DND-41 (cell line): ENCODE measurements at regions not wholly inside any gene's neighbourhood (a gene's known extent, or its start where the extent isn't known, plus 50 kb on each side); places are given as distances from the start of the nearest gene placed in this dataset.

Experiments used
- ATAC-seq: fragments of 200-7000 bp; cut with Tn5 transposase; 3 replicates; pipeline ENCODE4 v1.9.1; 2021; ENCODE audit warnings: low read depth; ENCODE audit not compliant: insufficient read depth
- DNase-seq: peaks from one replicate; pipeline ENCODE4 v3.0.0-alpha.2; 2020
- H2AFZ ChIP-seq: 2 replicates; pipeline ENCODE4 v1.6.0; 2012; ENCODE audit warnings: low read depth, low read length
- H3K27ac ChIP-seq: 2 replicates; pipeline ENCODE4 v1.5.1; 2012; ENCODE audit warnings: low read length, inconsistent platforms
- H3K27me3 ChIP-seq: fragments of 200-600 bp; sonication (generic); 2 replicates; pipeline ENCODE4 v1.6.0; 2012; ENCODE audit warnings: low read length, mild to moderate bottlenecking, inconsistent platforms; ENCODE audit not compliant: insufficient read depth, poor library complexity
- H3K36me3 ChIP-seq: 2 replicates; pipeline ENCODE4 v1.5.1; 2012; ENCODE audit warnings: low read length, inconsistent platforms; ENCODE audit not compliant: insufficient read depth
- H3K4me1 ChIP-seq: 2 replicates; pipeline ENCODE4 v1.5.1; 2012; ENCODE audit warnings: mild to moderate bottlenecking, low read length; ENCODE audit not compliant: insufficient read depth
- H3K4me2 ChIP-seq: 2 replicates; pipeline ENCODE4 v1.6.0; 2012; ENCODE audit warnings: mild to moderate bottlenecking, moderate library complexity, low read length, inconsistent platforms; ENCODE audit not compliant: insufficient read depth
- H3K4me3 ChIP-seq, 2 experiments: fragments of 200-600 bp in 1 of 2; shearing (Covaris generic) in 1 of 2; 2 replicates each; pipeline ENCODE4 v1.5.1; 2012 to 2016; ENCODE audit warnings: inconsistent platforms in 2 of 2, low read length in 2 of 2, mild to moderate bottlenecking in 2 of 2, low read depth in 1 of 2, moderate library complexity in 1 of 2
- H3K79me2 ChIP-seq: 2 replicates; pipeline ENCODE4 v1.6.0; 2012; ENCODE audit warnings: low read length, inconsistent platforms; ENCODE audit not compliant: insufficient read depth
- H3K9ac ChIP-seq: 2 replicates; pipeline ENCODE4 v1.6.0; 2012; ENCODE audit warnings: low read depth, mild to moderate bottlenecking, inconsistent platforms, low read length, moderate library complexity
- H3K9me3 ChIP-seq: 2 replicates; pipeline ENCODE4 v1.5.1; 2012; ENCODE audit warnings: low read length, moderate library complexity, mild to moderate bottlenecking, inconsistent platforms; ENCODE audit not compliant: insufficient read depth, severe bottlenecking
- H4K20me1 ChIP-seq: 2 replicates; pipeline ENCODE4 v1.6.0; 2012; ENCODE audit warnings: low read length; ENCODE audit not compliant: insufficient read depth
- CTCF ChIP-seq: IDR thresholded peaks from 2 replicates; pipeline ENCODE4 v1.5.1; 2012; ENCODE audit warnings: borderline replicate concordance, low read length, moderate library complexity, mild to moderate bottlenecking; ENCODE audit not compliant: poor library complexity, severe bottlenecking; ENCODE audit errors: extremely low read depth
- EZH2 ChIP-seq: IDR thresholded peaks from 3 replicates; pipeline ENCODE4 v1.6.1; 2012; ENCODE audit warnings: borderline replicate concordance, low read depth, mild to moderate bottlenecking, moderate library complexity, low read length, inconsistent platforms; ENCODE audit not compliant: severe bottlenecking

DNA sequence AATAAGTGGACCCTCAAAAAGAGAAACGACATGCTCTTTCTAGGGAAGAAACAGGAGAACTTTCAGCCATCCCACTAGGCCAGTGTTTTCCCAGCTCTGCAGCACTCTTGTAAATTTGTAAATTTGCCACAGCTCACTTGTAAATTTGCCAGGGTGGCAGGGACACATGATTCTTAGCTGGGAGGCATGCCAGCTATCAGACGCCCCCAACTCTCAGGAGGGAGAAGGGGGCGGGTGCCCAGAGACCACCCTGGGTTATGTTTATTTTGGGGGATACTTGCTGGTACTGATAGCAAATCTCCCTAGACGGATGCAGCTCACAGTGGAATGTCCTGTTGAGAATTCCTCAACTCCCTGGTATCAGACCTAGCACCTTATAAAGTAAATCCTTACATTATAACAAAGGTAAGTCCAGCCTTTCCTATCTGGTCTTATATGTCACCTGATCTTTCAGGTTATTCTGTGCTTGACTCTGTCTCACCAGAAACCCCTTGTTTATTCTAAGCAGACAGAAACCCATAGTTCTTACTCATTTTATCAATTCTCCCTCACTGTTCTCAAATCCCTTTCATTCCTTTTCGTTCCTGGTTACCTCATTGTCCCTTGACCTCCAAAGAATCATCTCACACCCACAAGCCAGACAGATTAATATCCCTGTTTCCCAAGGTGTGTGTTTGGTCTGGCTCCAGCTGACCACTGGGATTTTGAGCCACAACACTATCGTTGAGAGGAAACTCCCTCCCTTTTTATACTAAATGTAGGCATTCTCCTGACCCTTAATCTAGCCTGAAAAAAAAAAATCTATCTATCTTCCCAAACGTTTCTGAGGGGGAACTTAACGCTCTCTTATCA is 69.3 kb upstream of the HMGA2 start:
- no peaks in the 10 kb centered on the region for H3K9me3 ChIP-seq
- DNase-seq (no peak), ATAC-seq (no peak)
- no peak overlapping the region for H2AFZ ChIP-seq
- peaks cover 6% of the 10 kb centered on the region for H3K27me3 ChIP-seq
- TF ChIP-seq EZH2 = no peak
- no peak for TF ChIP-seq CTCF
- H4K20me1 ChIP-seq = no peaks in the 10 kb centered on the region
- no peak overlapping the region for H3K4me3 ChIP-seq
- H3K4me2 ChIP-seq = no peak overlapping the region
- H3K4me1 ChIP-seq = no peaks in the 10 kb centered on the region
- no peak overlapping the region for H3K9ac ChIP-seq
- H3K27ac ChIP-seq = no peak overlapping the region
- H3K79me2 ChIP-seq = no peaks in the 10 kb centered on the region
- no peaks in the 10 kb centered on the region for H3K36me3 ChIP-seq

GRCh38 chr12:65755596-65755978 is 68.7 kb upstream of the HMGA2 start:
- DNase-seq = no peak
- H4K20me1 ChIP-seq = no peaks in the 10 kb centered on the region

DNA sequence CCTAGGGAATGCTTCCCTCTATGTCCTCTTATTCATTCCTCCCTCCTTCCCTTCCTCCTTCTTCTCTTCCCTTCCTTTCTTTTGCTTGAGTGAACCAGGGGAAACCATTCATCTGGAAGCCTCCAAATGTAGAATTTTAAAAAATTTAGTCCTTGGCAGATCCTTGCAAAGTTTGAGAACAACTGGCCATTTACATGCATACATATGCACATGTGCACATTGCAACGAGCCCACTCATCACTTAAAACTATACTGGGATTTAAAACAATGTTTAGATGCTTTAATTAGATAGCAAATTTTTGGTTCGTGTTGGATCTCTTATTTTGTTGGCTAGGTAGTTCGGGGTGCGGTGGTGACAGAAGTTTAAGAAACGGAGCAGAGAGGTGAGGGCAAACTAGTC is 68.0 kb upstream of the HMGA2 start:
- H4K20me1 ChIP-seq = no peaks in the 10 kb centered on the region
- H3K79me2 ChIP-seq = no peaks in the 10 kb centered on the region
- no peak overlapping the region for H3K4me2 ChIP-seq
- no peaks in the 10 kb centered on the region for H3K36me3 ChIP-seq
- no peak overlapping the region for H3K27ac ChIP-seq
- DNase-seq = no peak
- no peaks in the 10 kb centered on the region for H3K4me1 ChIP-seq
- no peak for TF ChIP-seq CTCF
- no peak overlapping the region for H3K9ac ChIP-seq
- ATAC-seq = no peak
- no peak overlapping the region for H2AFZ ChIP-seq
- no peak overlapping the region for H3K4me3 ChIP-seq
- H3K27me3 ChIP-seq = peaks cover 6% of the 10 kb centered on the region
- H3K9me3 ChIP-seq = no peaks in the 10 kb centered on the region

More at GRCh38 chr12:65755596-65755978, 68.7 kb upstream of the HMGA2 start:
- ATAC-seq = no peak
- Histone ChIP-seq H3K4me1 (no peaks in the 10 kb centered on the region), H3K79me2 (no peaks in the 10 kb centered on the region), H3K4me3 (no peak overlapping the region), H3K4me2 (no peak overlapping the region), H2AFZ (no peak overlapping the region), H3K27me3 (peaks cover 6% of the 10 kb centered on the region), H3K36me3 (no peaks in the 10 kb centered on the region), H3K9me3 (no peaks in the 10 kb centered on the region), H3K27ac (no peak overlapping the region), H3K9ac (no peak overlapping the region)
- TF ChIP-seq CTCF = no peak

DNA sequence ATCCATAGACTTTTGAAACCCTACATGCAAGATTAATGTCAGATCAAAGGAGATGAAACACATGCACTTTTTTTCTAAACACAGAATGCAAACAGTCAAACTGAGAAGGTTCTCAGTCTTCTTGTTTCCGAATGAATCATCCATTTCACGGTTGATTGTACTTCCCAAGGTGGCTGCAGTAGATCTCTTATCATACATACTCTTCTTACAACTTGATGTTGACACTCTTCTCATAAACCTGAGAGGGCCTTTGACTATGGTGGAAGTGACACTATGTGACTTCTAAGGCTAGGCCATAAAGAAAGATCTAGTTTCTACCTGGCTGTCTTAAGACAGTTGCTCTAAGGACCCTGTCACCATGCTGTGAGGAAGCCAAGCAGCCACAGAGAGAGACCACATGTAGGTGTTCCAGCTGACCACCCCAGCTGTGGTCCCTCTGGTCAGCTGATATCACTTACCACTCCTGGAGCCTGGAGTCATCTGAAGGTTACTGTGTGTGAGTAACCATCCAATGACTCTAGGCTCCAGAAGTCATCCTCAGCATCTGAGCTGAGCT is 67.2 kb upstream of the HMGA2 start:
- peaks cover 6% of the 10 kb centered on the region for H3K27me3 ChIP-seq
- H4K20me1 ChIP-seq = no peaks in the 10 kb centered on the region
- no peaks in the 10 kb centered on the region for H3K36me3 ChIP-seq
- H3K4me3 ChIP-seq = no peak overlapping the region
- no peak for TF ChIP-seq CTCF
- TF ChIP-seq EZH2 = no peak
- DNase-seq (no peak), ATAC-seq (no peak)
- H3K4me2 ChIP-seq = no peak overlapping the region
- H3K9ac ChIP-seq = no peak overlapping the region
- no peak overlapping the region for H3K27ac ChIP-seq
- H2AFZ ChIP-seq = no peak overlapping the region
- no peaks in the 10 kb centered on the region for H3K9me3 ChIP-seq
- no peaks in the 10 kb centered on the region for H3K4me1 ChIP-seq
- no peaks in the 10 kb centered on the region for H3K79me2 ChIP-seq
